ENCODE measurements at regions not wholly inside any gene's neighbourhood (a gene's known extent, or its start where the extent isn't known, plus 50 kb on each side); places are given as distances from the start of the nearest gene placed in this dataset.
A peak's percentile ranks its signal among the peaks of the same experiment; 100 is the strongest.
"Not testable (repeated sequence)": the region's sequence is repeated elsewhere in the genome, so short reads cannot be mapped to it uniquely, and the experiment has no call there.

DNA sequence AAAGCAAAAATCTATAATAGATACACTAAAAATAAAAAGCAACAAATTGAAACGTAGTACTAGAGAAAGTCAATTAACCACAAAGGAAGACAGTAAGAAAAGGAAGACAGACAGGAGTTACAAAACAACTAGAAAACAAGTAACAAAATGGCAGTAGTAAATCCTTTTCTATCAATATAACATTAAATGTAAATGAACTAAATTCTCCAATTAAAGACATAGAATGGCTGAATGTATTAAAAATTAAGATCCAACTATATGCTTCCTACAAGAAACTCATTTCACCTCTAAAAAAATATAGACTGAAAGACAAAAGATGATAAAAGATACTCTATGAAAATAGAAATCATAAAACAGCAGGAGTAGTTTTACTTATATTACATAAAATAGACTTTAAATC lies 79.1 kb downstream of the CTH start:
- DNase-seq, result no peak
- no peaks in the 10 kb centered on the region for H3K27me3 ChIP-seq (ENCODE audit: control insufficient read depth, insufficient read depth, low read length)
- no peak overlapping the region for H3K4me3 ChIP-seq (ENCODE audit: insufficient read depth, low read depth, low read length)
- no peaks in the 10 kb centered on the region for H3K36me3 ChIP-seq (replicated peaks; ENCODE audit: control insufficient read depth, insufficient read depth, low read length)

DNA sequence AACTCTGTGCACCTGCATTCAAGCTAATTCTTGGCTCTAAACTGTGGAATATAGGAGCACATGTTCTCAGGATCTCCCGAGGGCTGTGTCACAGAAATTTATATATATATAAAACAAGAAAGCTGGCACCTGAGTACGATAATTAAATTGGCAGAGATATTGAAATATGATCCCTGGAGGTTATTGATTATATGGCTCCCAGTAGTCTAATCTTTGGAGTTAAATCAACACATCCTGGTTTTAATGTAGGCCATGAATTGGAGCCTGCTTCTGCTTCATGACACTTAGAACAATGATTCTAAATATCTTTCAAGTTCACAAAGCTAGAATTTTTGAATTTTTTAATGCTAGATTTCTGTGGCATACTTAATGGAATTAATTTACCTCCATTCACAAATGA lies 84.3 kb downstream of the CTH start:
- Histone ChIP-seq H3K36me3 (replicated peaks; ENCODE audit: control insufficient read depth, insufficient read depth, low read length) (no peaks in the 10 kb centered on the region), H3K4me3 (ENCODE audit: insufficient read depth, low read depth, low read length) (no peak overlapping the region), H3K27me3 (ENCODE audit: control insufficient read depth, insufficient read depth, low read length) (no peaks in the 10 kb centered on the region)
- no peak for DNase-seq

DNA sequence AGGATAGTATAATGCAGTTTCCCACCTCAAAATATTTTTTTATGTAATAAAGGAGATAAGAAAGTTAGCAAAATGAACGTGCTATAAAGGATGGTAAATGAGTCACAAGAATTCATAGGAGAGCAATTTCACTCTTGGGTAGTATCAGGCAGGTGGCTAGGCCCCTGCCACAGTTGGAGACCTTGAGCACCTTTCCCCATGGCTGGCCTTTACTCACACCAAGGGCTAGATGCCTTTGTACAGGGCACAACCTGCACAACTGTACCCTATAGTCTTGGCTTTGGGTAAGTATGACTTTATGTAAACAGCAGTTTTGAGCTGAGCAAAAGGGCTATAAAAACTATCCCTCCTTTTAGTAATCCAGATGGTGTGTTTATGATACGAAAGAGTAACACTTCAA lies 85.1 kb downstream of the CTH start:
- Histone ChIP-seq H3K27me3 (ENCODE audit: control insufficient read depth, insufficient read depth, low read length) (no peaks in the 10 kb centered on the region), H3K36me3 (replicated peaks; ENCODE audit: control insufficient read depth, insufficient read depth, low read length) (no peaks in the 10 kb centered on the region), H3K4me3 (ENCODE audit: insufficient read depth, low read depth, low read length) (no peak overlapping the region)
- DNase-seq, result no peak

GRCh38 chr1:70497152-70497551 lies 86.1 kb downstream of the CTH start:
- no peaks in the 10 kb centered on the region for H3K27me3 ChIP-seq (ENCODE audit: control insufficient read depth, insufficient read depth, low read length)
- no peak overlapping the region for H3K4me3 ChIP-seq (ENCODE audit: insufficient read depth, low read depth, low read length)
- no peak for DNase-seq
- H3K36me3 ChIP-seq (replicated peaks; ENCODE audit: control insufficient read depth, insufficient read depth, low read length), result no peaks in the 10 kb centered on the region

DNA sequence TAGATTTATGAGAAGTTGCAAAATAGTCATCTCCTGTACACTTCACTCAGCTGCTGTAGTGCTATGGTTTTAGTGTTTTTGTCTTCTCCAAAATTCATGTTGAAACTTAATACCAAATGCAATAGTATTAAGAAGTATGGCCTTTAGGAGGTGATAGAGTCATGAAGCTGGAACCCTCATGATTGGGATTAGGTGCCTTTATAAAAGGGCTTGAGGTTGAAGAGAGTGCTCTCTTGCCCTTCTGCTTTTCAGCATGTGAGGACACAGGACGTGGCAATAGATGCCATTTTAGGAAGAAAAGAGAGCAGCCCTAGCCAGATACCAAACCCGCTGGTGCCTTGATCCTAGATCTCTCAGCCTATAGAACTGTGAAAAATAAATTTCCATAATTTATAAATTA lies 87.6 kb downstream of the CTH start:
- DNase-seq, result no peak
- Histone ChIP-seq H3K4me3 (ENCODE audit: insufficient read depth, low read depth, low read length) (no peak overlapping the region), H3K36me3 (replicated peaks; ENCODE audit: control insufficient read depth, insufficient read depth, low read length) (no peaks in the 10 kb centered on the region), H3K27me3 (ENCODE audit: control insufficient read depth, insufficient read depth, low read length) (no peaks in the 10 kb centered on the region)

DNA sequence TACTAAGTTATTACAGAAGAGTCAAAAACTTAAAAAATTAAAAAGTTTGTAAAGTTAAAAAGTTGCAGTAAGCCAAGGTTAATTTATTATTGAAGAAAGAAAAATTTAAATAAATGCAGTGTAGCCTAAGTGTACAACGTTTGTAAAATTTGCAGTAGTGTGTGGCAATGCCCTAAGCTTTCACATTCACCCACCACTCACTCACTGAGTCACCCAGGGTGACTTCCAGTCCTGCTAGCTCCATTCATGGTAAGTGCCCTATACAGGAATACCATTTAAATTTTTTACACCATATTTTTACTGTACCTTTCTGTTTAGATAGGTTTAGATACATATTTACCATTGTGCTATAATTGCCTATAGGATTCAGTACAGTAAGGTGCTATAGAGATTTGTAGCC lies 88.6 kb downstream of the CTH start:
- no peaks in the 10 kb centered on the region for H3K27me3 ChIP-seq (ENCODE audit: control insufficient read depth, insufficient read depth, low read length)
- H3K4me3 ChIP-seq (ENCODE audit: insufficient read depth, low read depth, low read length), result no peak overlapping the region
- no peaks in the 10 kb centered on the region for H3K36me3 ChIP-seq (replicated peaks; ENCODE audit: control insufficient read depth, insufficient read depth, low read length)
- no peak for DNase-seq

DNA sequence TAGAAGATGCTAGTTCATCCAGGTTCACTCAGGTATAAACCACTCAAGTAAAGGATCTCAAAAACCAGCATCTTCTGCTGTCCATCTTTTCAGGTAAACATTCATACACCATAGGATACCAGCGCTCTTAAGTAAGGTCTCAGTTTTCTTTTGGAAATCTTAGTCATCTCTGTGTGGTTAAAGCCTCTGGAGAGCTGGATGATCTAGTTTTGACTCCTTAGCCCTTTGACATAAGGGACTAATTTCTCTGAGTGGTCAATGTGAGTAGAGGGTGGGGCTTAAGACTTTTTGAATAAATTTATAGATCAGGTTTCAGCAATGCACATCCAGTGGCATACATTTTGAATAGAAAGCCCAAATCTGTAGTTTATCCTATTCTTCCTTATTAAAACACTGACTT lies 92.3 kb downstream of the CTH start:
- Histone ChIP-seq H3K27me3 (ENCODE audit: control insufficient read depth, insufficient read depth, low read length) (no peaks in the 10 kb centered on the region), H3K4me3 (ENCODE audit: insufficient read depth, low read depth, low read length) (no peak overlapping the region), H3K36me3 (replicated peaks; ENCODE audit: control insufficient read depth, insufficient read depth, low read length) (no peaks in the 10 kb centered on the region)
- DNase-seq, result no peak

DNA sequence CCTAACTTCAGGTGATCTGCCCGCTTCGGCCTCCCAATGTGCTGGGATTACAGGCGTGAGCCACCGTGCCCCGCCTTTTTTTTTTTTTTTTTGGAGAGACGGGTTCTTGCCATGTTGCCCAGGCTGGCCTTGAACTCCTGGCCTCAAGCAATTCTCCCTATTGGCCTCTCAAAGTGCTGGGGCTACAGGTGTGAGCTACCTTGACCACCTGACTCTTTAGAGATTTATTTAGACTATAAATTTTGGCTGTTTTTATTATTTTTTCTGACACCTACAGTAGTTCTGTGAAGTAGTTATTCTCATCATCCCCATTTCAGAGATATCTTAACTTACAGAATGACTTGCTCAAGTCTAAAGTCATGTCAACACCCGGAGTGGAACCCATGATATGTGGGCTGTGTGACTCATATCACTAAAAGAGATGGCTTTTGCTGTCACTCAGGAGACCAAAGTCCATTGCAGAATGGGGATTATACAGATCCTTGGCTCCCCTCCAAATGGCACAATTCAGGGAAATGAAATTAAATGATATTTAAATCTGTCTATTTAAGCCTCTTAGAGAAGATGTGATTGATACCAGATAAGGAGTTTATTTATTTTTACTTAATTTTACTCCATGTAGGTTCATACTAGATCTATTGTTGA lies 93.2 kb downstream of the CTH start:
- H3K27me3 ChIP-seq (ENCODE audit: control insufficient read depth, insufficient read depth, low read length), result no peaks in the 10 kb centered on the region
- no peak for DNase-seq

DNA sequence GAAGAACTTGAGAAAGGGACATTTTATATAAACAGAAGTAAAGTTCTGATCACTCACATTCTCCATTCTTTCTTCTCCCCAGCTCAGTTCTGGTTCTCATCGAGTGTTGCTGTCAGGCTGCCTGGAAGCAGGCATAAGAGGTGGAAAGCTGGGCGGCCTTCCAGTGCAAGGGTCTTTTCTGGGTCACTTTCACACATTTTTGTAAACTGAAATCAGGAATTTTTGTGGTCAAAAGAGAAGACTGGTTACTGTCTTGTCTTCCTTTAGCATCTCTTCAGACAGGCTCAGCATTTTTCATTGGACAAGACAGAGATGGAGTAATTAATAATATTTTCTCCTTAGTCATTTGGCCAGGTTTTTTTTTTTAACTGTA lies 93.7 kb downstream of the CTH start:
- no peak for DNase-seq
- H3K36me3 ChIP-seq (replicated peaks; ENCODE audit: control insufficient read depth, insufficient read depth, low read length), result no peaks in the 10 kb centered on the region
- H3K4me3 ChIP-seq (ENCODE audit: insufficient read depth, low read depth, low read length), result no peak overlapping the region
- H3K27me3 ChIP-seq (ENCODE audit: control insufficient read depth, insufficient read depth, low read length), result no peaks in the 10 kb centered on the region

More for the DNA sequence above, 93.2 kb downstream of the CTH start:
- Histone ChIP-seq H3K36me3 (replicated peaks; ENCODE audit: control insufficient read depth, insufficient read depth, low read length) (no peaks in the 10 kb centered on the region), H3K4me3 (ENCODE audit: insufficient read depth, low read depth, low read length) (no peak overlapping the region)

- not testable (repeated sequence) for H3K27me3 ChIP-seq (ENCODE audit: control insufficient read depth, insufficient read depth, low read length); H3K36me3 ChIP-seq (replicated peaks; ENCODE audit: control insufficient read depth, insufficient read depth, low read length); H3K4me3 ChIP-seq (ENCODE audit: insufficient read depth, low read depth, low read length); DNase-seq
Observed at GRCh38 chr1:70507991-70508390, 96.9 kb downstream of the CTH start.

DNA sequence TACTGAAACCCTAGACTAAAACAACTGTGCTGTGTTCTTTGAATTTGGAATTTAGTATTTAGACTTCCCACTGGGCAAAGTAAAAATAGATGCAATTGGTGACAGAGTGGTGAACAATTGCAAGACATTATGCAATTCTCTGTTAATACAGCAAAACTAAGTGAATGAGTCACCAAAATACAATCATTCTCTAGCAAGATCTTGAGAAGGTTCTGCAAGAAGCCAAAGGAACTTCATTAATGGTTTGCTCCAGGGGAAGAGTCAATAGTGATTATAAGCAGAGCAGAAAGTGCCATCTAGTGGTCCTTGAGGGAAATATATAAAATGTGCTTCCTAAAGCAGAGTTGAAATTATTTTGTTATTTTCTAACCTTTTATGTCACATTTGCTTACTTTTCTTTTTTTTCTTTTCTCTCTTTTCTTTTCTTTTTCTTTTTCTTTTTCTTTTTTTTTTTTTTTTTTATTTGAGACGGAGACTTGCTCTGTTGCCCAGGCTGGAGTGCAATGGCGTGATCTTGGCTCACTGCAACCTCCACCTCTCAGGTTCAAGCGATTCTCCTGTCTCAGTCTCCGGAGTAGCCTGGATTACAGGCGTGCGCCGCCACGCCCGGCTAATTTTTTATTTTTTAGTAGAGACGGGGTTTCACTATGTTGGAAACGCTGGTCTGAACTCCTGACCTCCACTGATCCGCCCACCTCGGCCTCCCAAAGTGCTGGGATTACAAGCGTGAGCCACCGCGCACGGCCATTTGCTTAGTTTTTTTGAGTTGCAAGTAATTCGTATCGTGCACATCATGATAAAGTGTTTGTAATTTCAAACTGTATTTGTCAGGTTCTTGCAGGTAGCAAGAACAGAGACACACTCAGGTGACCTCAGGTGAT lies 99.2 kb downstream of the CTH start:
- peak; percentile 26 for DNase-seq

GRCh38 chr1:70517444-70517843 lies 106.4 kb downstream of the CTH start:
- Histone ChIP-seq H3K36me3 (replicated peaks; ENCODE audit: control insufficient read depth, insufficient read depth, low read length) (no peaks in the 10 kb centered on the region), H3K4me3 (ENCODE audit: insufficient read depth, low read depth, low read length) (no peak overlapping the region), H3K27me3 (ENCODE audit: control insufficient read depth, insufficient read depth, low read length) (no peaks in the 10 kb centered on the region)
- DNase-seq, result no peak

More for the DNA sequence above, 99.2 kb downstream of the CTH start:
- no peaks in the 10 kb centered on the region for H3K36me3 ChIP-seq (replicated peaks; ENCODE audit: control insufficient read depth, insufficient read depth, low read length)
- no peak overlapping the region for H3K4me3 ChIP-seq (ENCODE audit: insufficient read depth, low read depth, low read length)
- no peaks in the 10 kb centered on the region for H3K27me3 ChIP-seq (ENCODE audit: control insufficient read depth, insufficient read depth, low read length)

- H3K36me3 ChIP-seq (replicated peaks; ENCODE audit: control insufficient read depth, insufficient read depth, low read length), result no peaks in the 10 kb centered on the region
- H3K27me3 ChIP-seq (ENCODE audit: control insufficient read depth, insufficient read depth, low read length), result no peaks in the 10 kb centered on the region
- H3K4me3 ChIP-seq (ENCODE audit: insufficient read depth, low read depth, low read length), result no peak overlapping the region
- DNase-seq, result no peak
Observed at GRCh38 chr1:70518106-70518505, 107.0 kb downstream of the CTH start.

GRCh38 chr1:70528590-70529333 lies 117.7 kb downstream of the CTH start:
- H3K27me3 ChIP-seq (ENCODE audit: control insufficient read depth, insufficient read depth, low read length), result no peaks in the 10 kb centered on the region
- peak; percentile 65 for DNase-seq

More at GRCh38 chr1:70528590-70529333, 117.7 kb downstream of the CTH start:
- Histone ChIP-seq H3K36me3 (replicated peaks; ENCODE audit: control insufficient read depth, insufficient read depth, low read length) (no peaks in the 10 kb centered on the region), H3K4me3 (ENCODE audit: insufficient read depth, low read depth, low read length) (no peak overlapping the region)
